ENCODE measurements at regions not wholly inside any gene's neighbourhood (a gene's known extent, or its start where the extent isn't known, plus 50 kb on each side); places are given as distances from the start of the nearest gene placed in this dataset.

- no peak overlapping the region for H3K4me3 ChIP-seq (ENCODE audit: low read depth, poor library complexity, severe bottlenecking)
- 86 to 87% methylated on average over 4 of the region's 4 CpGs for WGBS, 2 donors
- intact Hi-C loops (cut with DNase I; ENCODE audit: low total_unique reads), result no loop called here
- no peak for TF ChIP-seq POLR2A (IDR thresholded peaks at IDR 0.05)
- no peak for TF ChIP-seq CTCF (IDR thresholded peaks at IDR 0.05)
- DNase-seq (ENCODE audit: low spot score in 2 of 2), result no peak
Observed at GRCh38 chr1:234674218-234674815, 64.3 kb upstream of the IRF2BP2 start.

- no peak for DNase-seq (ENCODE audit: low spot score in 2 of 2)
- WGBS, 2 donors, result 93 to 95% methylated on average over 12 of the region's 12 CpGs
- no peak overlapping the region for H3K4me3 ChIP-seq (ENCODE audit: low read depth, poor library complexity, severe bottlenecking)
- TF ChIP-seq POLR2A (IDR thresholded peaks at IDR 0.05) (no peak), CTCF (IDR thresholded peaks at IDR 0.05) (no peak)
- intact Hi-C loops (cut with DNase I; ENCODE audit: low total_unique reads), result no loop called here
Observed at GRCh38 chr1:234672349-234673135, 62.6 kb upstream of the IRF2BP2 start.

GRCh38 chr1:234670967-234671626 is 61.1 kb upstream of the IRF2BP2 start:
- no peak overlapping the region for H3K4me3 ChIP-seq (ENCODE audit: low read depth, poor library complexity, severe bottlenecking)
- no peak for DNase-seq (ENCODE audit: low spot score in 2 of 2)
- TF ChIP-seq POLR2A (IDR thresholded peaks at IDR 0.05) (no peak), CTCF (IDR thresholded peaks at IDR 0.05) (no peak)
- intact Hi-C loops (cut with DNase I; ENCODE audit: low total_unique reads), result no loop called here
- 79 to 81% methylated on average over 10 of the region's 10 CpGs for WGBS, 2 donors

GRCh38 chr1:234669499-234669898 is 59.5 kb upstream of the IRF2BP2 start:
- TF ChIP-seq POLR2A (IDR thresholded peaks at IDR 0.05), result no peak
- TF ChIP-seq CTCF (IDR thresholded peaks at IDR 0.05), result no peak
- H3K4me3 ChIP-seq (ENCODE audit: low read depth, poor library complexity, severe bottlenecking), result no peak overlapping the region
- intact Hi-C loops (cut with DNase I; ENCODE audit: low total_unique reads), result no loop called here
- WGBS, 2 donors, result 93 to 98% methylated on average over 1 of the region's 1 CpG
- DNase-seq (ENCODE audit: low spot score in 2 of 2), result no peak

- TF ChIP-seq POLR2A (IDR thresholded peaks at IDR 0.05), result no peak
- TF ChIP-seq CTCF (IDR thresholded peaks at IDR 0.05), result no peak
- DNase-seq (ENCODE audit: low spot score in 2 of 2), result no peak
- H3K4me3 ChIP-seq (ENCODE audit: low read depth, poor library complexity, severe bottlenecking), result no peak overlapping the region
- intact Hi-C loops (cut with DNase I; ENCODE audit: low total_unique reads), result no loop called here
- 93 to 94% methylated on average over 5 of the region's 5 CpGs for WGBS, 2 donors
Observed at GRCh38 chr1:234668577-234668955, 58.6 kb upstream of the IRF2BP2 start.
